CD4-positive, alpha-beta T cell treated with Interleukin-4 for 4 hours (primary cell): ENCODE measurements at regions not wholly inside any gene's neighbourhood (a gene's known extent, or its start where the extent isn't known, plus 50 kb on each side); places are given as distances from the start of the nearest gene placed in this dataset.
"Not testable (repeated sequence)": the region's sequence is repeated elsewhere in the genome, so short reads cannot be mapped to it uniquely, and the experiment has no call there.

Source experiments
- DNase-seq: peaks from one replicate; pipeline ENCODE4 v3.0.0-alpha.2; 2020

GRCh38 chr21:27921421-27921820, 954.5 kb upstream of the ADAMTS5 start:
- not testable (repeated sequence) for DNase-seq

- DNase-seq: not testable (repeated sequence)
These were observed 951.1 kb upstream of the ADAMTS5 start for GRCh38 chr21:27917966-27918365.

- DNase-seq: not testable (repeated sequence)
These were observed 949.4 kb upstream of the ADAMTS5 start for GRCh38 chr21:27916326-27916725.

GRCh38 chr21:27912133-27912532, 945.2 kb upstream of the ADAMTS5 start:
- not testable (repeated sequence) for DNase-seq

GRCh38 chr21:27909487-27909886, 942.6 kb upstream of the ADAMTS5 start:
- DNase-seq: not testable (repeated sequence)

- DNase-seq: not testable (repeated sequence)
These were observed 941.9 kb upstream of the ADAMTS5 start for GRCh38 chr21:27908816-27909215.

- not testable (repeated sequence) for DNase-seq
These were observed 936.0 kb upstream of the ADAMTS5 start for GRCh38 chr21:27902904-27903303.

GRCh38 chr21:27893619-27894018, 926.7 kb upstream of the ADAMTS5 start:
- not testable (repeated sequence) for DNase-seq

- DNase-seq: not testable (repeated sequence)
These were observed 924.6 kb upstream of the ADAMTS5 start for GRCh38 chr21:27891495-27891894.

GRCh38 chr21:27887808-27888455, 921.0 kb upstream of the ADAMTS5 start:
- DNase-seq: not testable (repeated sequence)

GRCh38 chr21:27885296-27885711, 918.4 kb upstream of the ADAMTS5 start:
- DNase-seq: no peak

GRCh38 chr21:27881331-27881730, 914.4 kb upstream of the ADAMTS5 start:
- not testable (repeated sequence) for DNase-seq

GRCh38 chr21:27872411-27872810, 905.5 kb upstream of the ADAMTS5 start:
- DNase-seq: not testable (repeated sequence)

- not testable (repeated sequence) for DNase-seq
These were observed 903.9 kb upstream of the ADAMTS5 start for GRCh38 chr21:27870755-27871154.

- DNase-seq: not testable (repeated sequence)
These were observed 893.5 kb upstream of the ADAMTS5 start for GRCh38 chr21:27860314-27860955.

GRCh38 chr21:27858053-27858825, 891.4 kb upstream of the ADAMTS5 start:
- not testable (repeated sequence) for DNase-seq

GRCh38 chr21:27856988-27857387, 890.1 kb upstream of the ADAMTS5 start:
- DNase-seq: not testable (repeated sequence)

GRCh38 chr21:27841084-27841672, 874.3 kb upstream of the ADAMTS5 start:
- DNase-seq: no peak

GRCh38 chr21:27840262-27840661, 873.4 kb upstream of the ADAMTS5 start:
- no peak for DNase-seq

GRCh38 chr21:27839512-27840115, 872.7 kb upstream of the ADAMTS5 start:
- no peak for DNase-seq

GRCh38 chr21:27838573-27838972, 871.7 kb upstream of the ADAMTS5 start:
- no peak for DNase-seq

GRCh38 chr21:27837936-27838335, 871.0 kb upstream of the ADAMTS5 start:
- no peak for DNase-seq

GRCh38 chr21:27833298-27833697, 866.4 kb upstream of the ADAMTS5 start:
- no peak for DNase-seq
